NCI-H128 (cell line): ENCODE measurements at regions not wholly inside any gene's neighbourhood (a gene's known extent, or its start where the extent isn't known, plus 50 kb on each side); places are given as distances from the start of the nearest gene placed in this dataset.
A peak's percentile ranks its signal among the peaks of the same experiment; 100 is the strongest.
"Not testable (repeated sequence)": the region's sequence is repeated elsewhere in the genome, so short reads cannot be mapped to it uniquely, and the experiment has no call there.

ENCODE experiments used
- DNase-seq: peaks from one replicate; lab custom pipeline; 2025; ENCODE audit not compliant: unreplicated experiment; lab: John Stamatoyannopoulos, UW

DNA sequence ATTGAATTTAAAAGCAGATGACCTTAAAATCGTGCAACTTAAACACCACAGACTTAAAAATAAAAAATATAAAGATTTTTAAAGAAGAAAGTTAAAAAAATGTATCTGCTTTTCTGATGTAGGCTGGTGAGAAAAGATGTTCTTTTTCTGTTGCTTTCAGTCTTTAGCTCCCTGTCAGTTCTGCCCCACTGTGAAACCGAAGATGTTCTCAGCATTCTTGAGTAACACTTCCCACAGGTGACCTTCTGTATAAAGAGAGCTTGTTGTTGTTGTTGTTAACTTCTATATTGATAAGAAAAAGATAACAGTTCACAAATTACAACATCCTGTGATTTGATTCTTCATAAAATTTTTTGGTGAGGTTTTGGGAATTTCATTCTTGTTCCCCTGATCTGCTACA lies 377.9 kb upstream of the RGS6 start:
- DNase-seq = no peak

DNA sequence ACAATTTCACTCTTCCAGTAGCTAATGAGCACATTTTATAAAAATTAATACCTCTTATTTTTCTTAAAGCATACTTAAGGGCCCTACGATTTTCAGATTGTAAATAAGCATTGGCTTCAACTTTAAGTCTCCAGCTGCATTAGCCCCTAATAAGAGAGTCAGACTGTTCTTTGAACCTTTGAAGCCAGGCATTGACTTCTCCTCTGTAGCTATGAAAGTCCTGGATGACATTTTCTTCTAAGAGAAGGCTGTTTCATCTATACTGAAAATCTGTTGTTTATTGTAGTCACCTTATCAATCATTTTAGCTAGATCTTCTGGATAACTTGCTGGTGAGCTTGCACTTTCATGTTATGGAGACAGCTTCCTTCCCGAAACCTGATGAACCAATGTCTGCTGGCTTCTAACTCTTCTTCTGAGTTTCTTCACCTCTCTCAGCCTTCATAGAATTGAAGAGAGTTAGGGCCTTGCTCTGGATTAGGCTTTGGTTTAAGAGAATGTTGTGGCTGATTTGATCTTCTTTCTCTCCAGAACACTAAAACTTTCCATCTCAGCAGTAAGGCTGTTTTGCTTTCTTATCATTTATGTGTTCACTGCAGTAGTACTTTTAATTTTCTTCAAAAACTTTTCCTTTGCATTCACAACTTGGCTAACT lies 377.1 kb upstream of the RGS6 start:
- no peak for DNase-seq

DNA sequence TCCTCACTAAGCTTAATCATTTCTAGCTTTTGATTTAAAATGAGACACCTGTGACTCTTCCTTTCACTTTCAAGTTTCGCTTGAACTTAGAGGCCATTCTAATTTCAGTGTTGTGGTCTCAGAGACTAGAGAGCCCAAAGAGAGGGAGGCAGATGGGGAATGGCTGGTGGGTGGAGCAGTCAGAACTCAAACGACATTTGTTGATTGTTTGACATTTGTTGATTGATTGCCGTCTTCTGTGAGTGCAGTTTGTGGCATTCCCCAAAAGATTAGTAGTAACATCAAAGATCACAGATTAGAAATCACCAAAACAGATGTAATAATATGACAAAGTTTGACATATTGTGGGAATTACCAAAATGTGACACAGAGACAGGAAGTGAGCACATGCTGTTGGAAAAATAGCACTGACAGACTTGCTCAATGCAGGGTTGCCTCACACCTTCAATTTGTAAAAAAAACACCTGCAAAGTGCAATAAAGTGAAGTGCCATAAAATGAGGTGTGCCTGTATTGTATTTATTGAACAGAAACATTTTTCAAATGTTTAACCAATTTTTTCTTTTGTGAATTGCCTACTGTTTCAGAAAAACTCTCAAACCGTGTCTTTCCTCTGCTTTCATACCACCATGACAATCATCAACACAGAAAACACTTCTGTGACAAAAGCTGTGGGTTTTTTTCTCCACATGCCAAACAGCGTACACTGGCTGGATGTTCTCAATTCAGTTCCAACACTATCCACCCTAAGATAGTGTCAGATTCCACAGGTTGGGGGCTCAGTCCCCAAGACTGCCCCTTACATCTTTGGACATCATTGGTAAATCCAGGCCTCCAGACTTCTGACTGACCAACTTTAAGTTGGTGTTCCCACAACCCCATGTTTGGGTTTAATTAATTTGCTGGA lies 376.3 kb upstream of the RGS6 start:
- no peak for DNase-seq

DNA sequence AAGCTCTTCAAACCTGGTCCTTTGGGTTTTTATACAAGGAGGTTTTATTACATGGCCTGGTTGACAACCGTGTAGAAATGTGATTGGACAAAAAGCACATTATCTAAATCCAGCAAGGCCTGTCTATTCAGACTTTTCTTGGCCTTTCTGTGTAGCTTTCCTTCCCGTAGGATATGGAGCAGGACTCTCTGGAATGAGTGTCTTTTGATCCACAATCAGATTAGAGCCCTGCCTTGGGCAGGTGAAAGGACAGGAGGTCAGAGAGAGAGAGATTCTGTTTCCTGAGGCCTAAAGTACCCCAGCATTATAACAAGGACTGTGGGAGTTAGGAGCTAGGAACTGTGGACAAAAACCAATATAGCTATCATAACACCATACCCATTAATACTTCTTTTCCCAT lies 375.5 kb upstream of the RGS6 start:
- DNase-seq = no peak

DNA sequence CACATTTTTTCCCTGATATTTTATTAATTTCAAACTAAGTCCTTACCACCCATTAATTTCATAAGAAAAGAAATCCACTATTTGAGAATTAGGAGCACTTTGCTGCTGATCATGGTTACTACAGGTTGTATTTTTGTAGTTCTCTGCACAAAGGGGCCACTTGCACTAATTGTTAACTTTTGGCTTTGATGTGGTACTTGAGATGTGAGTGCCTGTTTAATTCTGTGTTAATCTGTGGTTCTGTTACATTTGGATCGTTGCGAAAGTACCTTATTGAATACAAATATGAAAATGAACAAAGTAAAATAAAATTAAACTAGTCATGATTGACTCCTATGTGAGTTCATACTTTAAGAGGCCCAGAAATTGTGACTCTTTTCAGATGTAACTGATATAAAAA lies 374.9 kb upstream of the RGS6 start:
- no peak for DNase-seq

DNA sequence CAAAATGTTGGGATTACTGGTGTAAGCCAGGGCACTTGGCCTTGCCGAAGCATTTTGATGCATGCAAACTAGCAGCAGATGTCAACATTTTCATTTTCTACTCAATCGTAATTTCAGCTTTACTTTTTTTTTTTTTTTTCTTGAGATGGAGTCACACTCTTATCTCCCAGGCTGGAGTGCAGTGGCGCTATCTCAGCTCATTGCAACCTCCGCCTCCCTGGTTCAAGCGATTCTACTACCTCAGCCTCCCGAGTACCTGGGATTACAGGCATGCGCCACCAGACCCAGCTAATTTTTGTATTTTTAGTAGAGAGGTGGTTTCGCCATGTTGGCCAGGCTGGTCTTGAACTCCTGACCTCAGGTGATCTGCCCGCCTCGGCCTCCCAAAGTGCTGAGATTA lies 373.3 kb upstream of the RGS6 start:
- not testable (repeated sequence) for DNase-seq

DNA sequence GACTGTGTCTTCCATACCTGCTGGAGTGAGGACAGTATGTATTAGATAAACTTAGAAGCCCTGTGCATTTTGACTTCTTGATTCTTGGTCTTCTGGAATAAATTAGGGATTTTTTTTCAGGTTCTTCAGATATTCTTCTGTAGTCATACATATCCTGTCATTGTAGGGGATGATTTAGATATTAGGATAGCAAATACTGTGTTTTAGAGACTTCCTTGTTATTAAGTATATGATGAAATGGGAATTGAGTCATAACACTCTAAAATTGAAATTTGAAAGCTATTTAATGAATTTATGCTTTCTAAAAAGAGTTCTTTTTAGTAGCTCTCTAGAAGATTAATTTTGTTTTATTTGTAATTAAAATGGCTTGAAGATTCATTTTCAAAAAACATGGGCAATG lies 371.5 kb upstream of the RGS6 start:
- no peak for DNase-seq

DNA sequence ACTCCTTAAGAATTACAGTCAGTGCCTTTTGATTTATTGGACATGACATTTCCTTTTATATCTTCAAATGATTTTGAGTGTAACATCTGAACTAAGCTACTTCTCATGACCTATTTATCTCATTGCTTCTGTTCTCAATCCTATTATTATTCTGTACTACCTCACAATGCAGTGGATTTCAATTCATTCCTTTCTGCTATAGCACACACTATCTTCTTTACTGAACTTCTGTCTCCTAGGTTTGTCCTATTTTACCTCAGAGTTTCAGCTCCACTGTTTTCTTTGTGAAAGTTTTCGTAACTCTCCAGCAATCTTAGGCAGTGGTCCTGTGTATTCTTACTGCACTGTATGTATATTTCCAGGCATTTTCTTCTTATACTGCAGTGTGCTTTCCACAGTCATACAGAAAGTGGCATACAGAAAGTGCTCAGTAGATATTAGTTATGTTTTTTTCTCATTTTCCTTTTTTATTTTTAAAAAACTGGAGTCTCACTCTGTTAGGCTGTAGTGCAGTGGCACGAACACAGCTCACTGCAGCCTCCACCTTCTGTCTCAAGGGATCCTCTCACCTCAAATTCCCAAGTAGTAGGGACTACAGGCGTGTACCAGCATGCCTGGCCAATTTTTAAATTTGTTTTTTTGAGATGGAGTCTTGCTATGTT lies 368.6 kb upstream of the RGS6 start:
- DNase-seq = no peak

DNA sequence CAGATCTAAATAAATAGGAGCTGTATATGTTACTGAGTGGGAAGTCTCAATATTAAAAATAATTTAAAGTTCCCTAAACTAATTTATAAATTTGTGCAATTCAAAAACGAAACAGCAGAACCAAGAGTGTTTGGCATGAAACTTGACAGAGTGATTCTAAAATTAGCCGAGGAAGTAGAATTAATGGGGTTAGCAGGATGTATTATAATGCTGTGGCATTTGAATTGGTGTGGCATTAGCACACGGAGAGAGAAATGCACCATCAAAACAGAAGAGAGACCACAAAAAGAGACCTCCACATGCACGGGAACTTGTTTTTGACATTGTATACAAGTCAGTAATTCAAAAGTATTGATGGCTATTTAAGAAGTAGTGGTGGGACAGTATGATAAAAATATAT lies 366.0 kb upstream of the RGS6 start:
- DNase-seq = no peak

DNA sequence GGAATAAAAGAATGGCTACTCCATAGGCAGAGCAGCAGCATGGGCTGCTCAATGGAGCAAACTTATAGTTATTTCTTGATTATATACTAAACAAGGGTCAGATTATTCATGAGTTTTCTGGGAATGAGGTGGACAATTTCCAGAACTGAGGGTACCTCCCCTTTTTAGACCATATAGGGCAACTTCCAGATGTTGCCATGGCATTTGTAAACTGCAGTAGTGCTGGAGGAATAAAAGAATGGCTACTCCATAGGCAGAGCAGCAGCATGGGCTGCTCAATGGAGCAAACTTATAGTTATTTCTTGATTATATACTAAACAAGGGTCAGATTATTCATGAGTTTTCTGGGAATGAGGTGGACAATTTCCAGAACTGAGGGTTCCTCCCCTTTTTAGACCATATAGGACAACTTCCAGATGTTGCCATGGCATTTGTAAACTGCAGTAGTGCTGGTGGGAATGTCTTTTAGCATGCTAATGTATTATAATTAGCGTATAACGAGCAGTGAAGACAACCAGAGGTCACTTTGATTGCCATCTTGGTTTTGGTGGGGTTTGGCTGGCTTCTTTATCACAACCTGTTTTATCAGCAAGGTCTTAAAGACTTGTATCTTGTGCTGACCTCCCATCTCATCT lies 364.6 kb upstream of the RGS6 start:
- not testable (repeated sequence) for DNase-seq

DNA sequence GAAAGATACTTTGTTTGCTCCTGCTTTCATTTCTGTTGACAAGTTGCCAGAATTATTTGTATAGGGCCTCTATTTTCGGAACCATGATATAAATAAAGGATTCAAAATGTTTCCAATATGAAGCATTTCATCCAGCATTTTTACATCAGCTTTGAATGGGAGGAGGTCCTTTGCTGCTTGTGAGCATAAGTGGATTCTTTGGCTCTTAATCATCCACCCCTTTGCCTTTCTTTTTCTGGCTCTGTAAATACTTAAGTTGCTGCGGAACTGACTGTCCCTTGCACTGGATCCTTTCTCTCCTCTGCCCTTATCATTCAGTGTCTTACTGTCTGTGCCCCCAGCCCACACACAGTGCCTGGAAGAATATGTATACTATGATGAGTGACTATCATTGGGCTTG lies 357.3 kb upstream of the RGS6 start:
- no peak for DNase-seq

DNA sequence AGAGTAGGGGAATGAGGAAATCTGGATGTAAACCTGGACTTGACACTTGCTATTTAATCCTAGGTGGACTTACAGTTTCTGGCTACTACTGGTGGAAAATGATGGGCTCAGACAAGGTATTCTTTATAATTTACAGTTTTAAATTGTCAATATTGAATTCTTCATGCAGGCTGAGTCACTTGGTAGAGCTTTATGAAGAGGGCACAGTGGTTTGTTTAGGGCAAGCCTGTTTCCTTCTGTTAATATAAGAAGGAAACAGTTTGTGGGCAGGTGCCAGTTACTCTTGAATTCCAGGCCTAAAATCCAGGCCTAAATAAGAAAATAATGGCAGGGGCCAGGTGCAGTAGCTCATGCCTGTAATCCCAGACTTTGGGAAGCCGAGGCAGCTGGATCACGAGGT lies 355.8 kb upstream of the RGS6 start:
- DNase-seq = no peak

DNA sequence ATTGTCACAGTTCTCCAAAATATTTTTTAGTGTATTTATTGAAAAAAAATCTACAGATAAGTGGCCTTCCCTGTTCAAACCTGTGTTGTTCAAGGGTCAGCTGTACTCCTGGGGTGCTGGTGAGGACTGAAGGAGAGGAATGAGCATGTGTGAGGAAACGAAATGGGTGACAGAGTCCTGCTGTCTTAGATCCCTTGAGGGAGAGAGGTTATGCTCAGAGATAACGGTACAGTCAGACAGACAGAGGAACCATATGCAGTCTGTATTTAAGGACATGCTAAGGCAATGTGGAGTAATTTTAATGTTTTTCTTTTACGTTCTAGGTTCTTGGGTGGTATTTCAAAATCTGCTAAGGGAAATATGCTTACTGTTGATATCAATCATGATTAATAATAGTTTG lies 352.9 kb upstream of the RGS6 start:
- DNase-seq = no peak

DNA sequence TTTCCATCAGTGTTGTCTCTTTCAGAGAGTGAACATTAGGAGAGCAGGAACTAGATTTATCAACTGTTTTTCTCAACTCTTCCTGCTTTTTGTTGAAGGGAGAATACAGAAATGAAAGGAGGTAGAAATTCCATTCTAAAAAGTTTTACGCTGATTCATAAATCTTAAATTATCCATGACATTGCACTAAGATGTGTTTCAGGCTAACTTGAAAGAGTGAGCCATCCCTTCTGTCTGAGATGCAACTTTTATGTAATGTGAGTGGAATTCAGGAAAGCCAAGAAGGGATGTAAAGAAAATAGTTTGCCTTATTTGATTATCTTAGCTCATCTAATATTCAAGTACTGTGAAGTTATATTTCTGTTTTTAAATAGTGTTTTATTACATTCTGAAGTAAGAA lies 349.5 kb upstream of the RGS6 start:
- DNase-seq = no peak

DNA sequence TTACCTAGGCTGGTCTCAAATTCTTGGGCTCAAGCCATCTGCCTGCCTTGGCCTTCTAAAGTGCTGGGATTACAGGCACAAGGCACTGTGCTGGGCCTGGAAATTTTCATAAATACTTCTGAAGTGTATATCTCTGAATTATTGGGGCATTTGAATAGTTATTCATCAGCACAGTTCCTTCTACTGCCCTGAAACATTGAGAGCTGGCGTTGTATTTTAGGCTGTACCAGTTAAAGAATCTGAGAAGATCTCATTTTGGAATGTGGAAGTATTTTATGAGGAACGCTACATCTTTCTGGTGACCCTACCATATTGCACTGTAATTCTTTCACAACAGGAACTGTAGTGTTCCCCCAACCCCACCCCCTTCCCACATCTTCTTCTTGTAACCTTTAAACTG lies 349.0 kb upstream of the RGS6 start:
- no peak for DNase-seq

DNA sequence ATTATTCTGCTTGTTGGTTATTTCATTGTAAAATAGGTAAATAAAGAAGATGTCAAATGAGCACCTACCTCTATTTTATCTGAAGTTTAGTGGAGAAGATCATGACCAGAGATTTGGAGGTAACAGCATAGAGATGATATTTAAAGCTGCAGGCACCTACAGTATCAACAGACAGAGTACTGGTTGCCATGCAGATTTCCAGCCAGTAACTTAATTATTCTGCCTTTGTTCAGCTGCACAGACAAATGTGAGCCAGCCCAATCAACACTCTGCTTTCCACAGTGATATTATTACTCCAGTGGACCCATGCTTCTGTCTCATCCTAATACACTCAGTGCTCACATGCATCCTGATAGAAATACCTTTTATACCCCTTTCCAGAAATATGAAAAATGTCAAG lies 348.5 kb upstream of the RGS6 start:
- no peak for DNase-seq

DNA sequence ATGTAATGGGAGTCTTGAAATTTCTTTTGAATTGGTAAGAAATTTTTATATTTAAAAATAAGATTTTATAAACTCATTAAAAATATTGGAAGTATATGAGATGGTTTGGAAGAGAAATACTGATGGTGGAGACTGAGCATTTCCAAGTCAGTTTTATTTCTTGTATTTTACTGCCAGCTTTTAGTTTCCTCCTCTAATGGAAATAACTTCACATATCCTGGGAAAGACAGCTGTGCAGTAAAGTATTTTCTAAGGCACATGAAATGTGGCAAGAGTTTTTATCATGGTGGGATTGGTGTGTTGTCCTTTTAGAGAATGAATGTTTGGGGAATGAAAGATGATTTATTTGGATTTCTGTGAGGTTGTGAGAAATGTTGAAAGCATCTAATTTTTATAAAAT lies 346.9 kb upstream of the RGS6 start:
- no peak for DNase-seq

DNA sequence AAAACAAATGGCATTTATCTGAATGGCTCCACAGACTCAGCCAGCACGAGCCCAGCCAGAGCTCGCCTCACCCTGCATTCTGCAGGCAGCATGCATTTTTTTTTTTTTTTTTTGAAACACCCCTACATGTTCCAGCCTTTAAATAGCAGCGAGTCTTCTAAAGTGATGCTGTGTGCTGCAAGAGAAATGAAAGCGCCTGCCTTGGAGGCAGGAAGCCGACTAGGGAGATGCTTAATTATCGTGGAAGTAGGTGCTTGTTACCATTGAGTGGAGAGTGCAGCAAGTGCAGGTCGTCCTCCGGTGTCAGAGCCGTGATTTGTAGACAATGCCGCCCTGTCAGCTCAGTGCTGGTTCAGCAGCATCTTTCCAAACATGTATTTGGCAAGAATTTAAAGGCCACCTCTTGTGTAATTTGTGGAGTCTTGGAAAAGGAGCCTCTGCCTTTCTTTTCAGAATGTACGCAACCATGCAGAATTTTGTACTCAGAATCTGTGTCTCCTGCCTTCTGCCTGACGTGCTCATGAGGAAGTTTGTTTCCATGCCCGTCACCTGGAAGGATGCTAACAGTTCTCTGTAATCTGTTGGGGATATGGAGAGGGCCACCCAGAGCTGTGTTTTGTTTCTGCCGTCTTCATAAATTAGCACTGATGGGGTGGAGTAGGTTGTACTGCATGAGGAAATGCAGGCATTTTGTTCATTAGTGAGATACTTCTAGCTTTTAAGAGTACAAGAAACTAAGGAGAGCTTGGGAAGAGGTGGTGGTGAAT lies 345.9 kb upstream of the RGS6 start:
- DNase-seq = peak; percentile 22

DNA sequence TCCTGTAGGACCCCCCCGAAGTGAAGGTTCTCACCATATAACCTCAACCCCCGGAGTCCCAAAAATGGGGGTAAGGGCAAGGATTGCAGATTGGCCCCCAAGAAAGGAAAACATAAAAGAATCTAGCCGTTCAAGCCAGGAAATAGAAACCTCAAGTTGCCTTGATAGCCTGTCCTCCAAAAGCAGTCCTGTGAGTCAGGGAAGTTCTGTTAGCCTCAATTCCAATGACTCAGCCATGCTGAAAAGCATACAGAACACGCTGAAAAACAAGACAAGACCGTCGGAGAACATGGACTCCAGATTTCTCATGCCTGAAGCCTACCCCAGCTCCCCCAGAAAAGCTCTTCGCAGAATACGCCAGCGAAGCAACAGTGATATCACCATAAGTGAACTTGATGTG lies 344.2 kb upstream of the RGS6 start:
- DNase-seq = no peak

DNA sequence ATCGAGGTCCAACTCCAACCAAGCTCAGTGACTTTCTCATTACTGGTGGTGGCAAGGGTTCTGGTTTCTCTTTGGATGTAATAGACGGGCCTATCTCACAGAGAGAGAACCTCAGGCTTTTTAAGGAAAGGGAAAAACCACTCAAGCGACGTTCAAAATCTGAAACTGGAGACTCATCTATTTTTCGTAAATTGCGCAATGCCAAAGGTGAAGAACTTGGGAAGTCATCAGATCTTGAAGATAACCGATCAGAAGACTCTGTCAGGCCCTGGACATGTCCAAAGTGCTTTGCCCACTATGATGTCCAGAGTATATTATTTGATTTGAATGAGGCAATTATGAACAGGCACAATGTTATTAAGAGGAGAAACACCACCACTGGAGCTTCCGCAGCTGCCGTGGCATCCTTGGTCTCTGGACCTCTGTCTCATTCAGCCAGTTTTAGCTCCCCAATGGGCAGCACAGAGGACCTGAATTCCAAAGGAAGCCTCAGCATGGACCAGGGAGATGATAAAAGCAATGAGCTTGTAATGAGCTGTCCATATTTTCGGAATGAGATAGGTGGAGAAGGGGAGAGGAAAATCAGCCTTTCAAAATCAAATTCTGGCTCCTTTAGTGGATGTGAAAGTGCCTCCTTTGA lies 343.5 kb upstream of the RGS6 start:
- DNase-seq = no peak
